ENCODE measurements at regions not wholly inside any gene's neighbourhood (a gene's known extent, or its start where the extent isn't known, plus 50 kb on each side); places are given as distances from the start of the nearest gene placed in this dataset.
"Not testable (repeated sequence)": the region's sequence is repeated elsewhere in the genome, so short reads cannot be mapped to it uniquely, and the experiment has no call there.

- TF ChIP-seq, protein P1, sequence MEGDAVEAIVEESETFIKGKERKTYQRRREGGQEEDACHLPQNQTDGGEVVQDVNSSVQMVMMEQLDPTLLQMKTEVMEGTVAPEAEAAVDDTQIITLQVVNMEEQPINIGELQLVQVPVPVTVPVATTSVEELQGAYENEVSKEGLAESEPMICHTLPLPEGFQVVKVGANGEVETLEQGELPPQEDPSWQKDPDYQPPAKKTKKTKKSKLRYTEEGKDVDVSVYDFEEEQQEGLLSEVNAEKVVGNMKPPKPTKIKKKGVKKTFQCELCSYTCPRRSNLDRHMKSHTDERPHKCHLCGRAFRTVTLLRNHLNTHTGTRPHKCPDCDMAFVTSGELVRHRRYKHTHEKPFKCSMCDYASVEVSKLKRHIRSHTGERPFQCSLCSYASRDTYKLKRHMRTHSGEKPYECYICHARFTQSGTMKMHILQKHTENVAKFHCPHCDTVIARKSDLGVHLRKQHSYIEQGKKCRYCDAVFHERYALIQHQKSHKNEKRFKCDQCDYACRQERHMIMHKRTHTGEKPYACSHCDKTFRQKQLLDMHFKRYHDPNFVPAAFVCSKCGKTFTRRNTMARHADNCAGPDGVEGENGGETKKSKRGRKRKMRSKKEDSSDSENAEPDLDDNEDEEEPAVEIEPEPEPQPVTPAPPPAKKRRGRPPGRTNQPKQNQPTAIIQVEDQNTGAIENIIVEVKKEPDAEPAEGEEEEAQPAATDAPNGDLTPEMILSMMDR (IDR thresholded peaks at IDR 0.05; ENCODE audit: low read depth, low read length, missing control alignments): no peak
- DNase-seq (ENCODE audit: extremely low read depth, low read depth): no peak
These were observed 233.5 kb upstream of the TMEM132C start for GRCh38 chr12:128033473-128033872.

GRCh38 chr12:128040971-128041370 is 226.0 kb upstream of the TMEM132C start:
- DNase-seq (ENCODE audit: extremely low read depth, low read depth): no peak
- TF ChIP-seq, protein P1 (IDR thresholded peaks at IDR 0.05; ENCODE audit: low read depth, low read length, missing control alignments): no peak
- H3K4me3 ChIP-seq (replicated peaks; ENCODE audit: low read depth, low read length): no peak overlapping the region

More at GRCh38 chr12:128033473-128033872, 233.5 kb upstream of the TMEM132C start:
- no peak overlapping the region for H3K4me3 ChIP-seq (replicated peaks; ENCODE audit: low read depth, low read length)

GRCh38 chr12:128042283-128042682 is 224.7 kb upstream of the TMEM132C start:
- not testable (repeated sequence) for H3K4me3 ChIP-seq (replicated peaks; ENCODE audit: low read depth, low read length); DNase-seq (ENCODE audit: extremely low read depth, low read depth)

GRCh38 chr12:128042825-128043224 is 224.1 kb upstream of the TMEM132C start:
- TF ChIP-seq, protein P1 (IDR thresholded peaks at IDR 0.05; ENCODE audit: low read depth, low read length, missing control alignments): no peak
- H3K4me3 ChIP-seq (replicated peaks; ENCODE audit: low read depth, low read length): no peak overlapping the region
- DNase-seq (ENCODE audit: extremely low read depth, low read depth): no peak

- TF ChIP-seq, protein P1 (IDR thresholded peaks at IDR 0.05; ENCODE audit: low read depth, low read length, missing control alignments): no peak
- DNase-seq (ENCODE audit: extremely low read depth, low read depth): no peak
- H3K4me3 ChIP-seq (replicated peaks; ENCODE audit: low read depth, low read length): no peak overlapping the region
These were observed 223.7 kb upstream of the TMEM132C start for GRCh38 chr12:128043317-128043716.

DNA sequence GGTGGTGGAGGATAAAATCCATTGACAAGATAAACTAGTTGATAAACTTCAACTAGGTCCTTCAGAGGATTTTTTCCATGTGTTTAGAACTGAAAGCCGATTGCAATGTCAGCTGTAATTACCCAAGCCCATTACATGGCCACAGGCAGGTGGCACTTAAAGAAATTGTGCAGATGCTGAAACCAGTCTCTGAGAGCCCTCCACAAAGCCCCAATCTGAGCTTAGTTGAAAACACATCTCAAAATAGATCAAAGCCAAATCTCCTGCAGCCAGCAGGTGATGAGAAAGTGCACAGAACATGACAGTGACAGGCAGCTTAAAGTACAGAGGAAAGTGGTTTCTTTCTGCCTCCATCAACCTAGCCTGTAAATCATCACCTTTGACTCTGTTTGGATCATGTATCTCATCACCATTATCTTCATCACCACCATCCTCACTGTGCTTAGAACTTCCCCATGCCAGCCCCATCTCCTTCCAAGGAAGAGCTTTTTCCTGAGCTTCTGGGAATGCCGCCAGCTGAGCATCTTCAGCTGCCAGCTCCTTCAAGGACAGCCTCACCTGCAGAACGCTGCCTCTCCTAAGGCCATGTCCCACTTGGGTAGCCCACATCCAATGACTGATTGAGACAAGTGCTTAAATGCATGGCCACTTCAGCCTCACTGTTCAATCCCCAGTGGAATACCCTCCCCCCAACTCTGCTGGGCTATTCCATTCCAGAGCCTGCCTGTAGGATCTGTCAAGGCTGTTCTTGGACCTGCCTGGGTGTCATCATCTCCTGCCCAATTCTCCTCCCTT is 219.5 kb upstream of the TMEM132C start:
- TF ChIP-seq, protein P1 (IDR thresholded peaks at IDR 0.05; ENCODE audit: low read depth, low read length, missing control alignments): no peak
- no peak for DNase-seq (ENCODE audit: extremely low read depth, low read depth)
- H3K4me3 ChIP-seq (replicated peaks; ENCODE audit: low read depth, low read length): no peak overlapping the region

DNA sequence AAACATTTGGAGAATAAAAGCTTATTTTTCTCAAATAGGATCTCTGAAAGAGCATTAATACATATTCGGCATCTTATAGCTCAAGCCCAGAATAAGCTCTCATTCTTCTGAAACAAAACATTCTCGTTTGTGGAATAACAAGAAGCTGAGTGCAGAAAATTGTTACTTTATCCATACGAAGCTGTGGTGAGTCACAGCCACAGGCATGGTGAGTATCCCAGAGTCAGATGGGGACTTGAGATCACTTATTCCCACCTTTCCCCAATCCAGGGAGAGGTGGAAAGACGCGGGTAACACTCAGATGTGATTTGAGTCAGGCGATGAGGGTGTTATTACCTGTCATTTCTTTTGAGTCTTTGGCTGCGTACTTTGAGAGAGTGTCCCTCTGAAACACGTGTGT is 214.6 kb upstream of the TMEM132C start:
- no peak for DNase-seq (ENCODE audit: extremely low read depth, low read depth)
- no peak overlapping the region for H3K4me3 ChIP-seq (replicated peaks; ENCODE audit: low read depth, low read length)
- TF ChIP-seq, protein P1 (IDR thresholded peaks at IDR 0.05; ENCODE audit: low read depth, low read length, missing control alignments): no peak
